MM.1S (cell line): ENCODE measurements at regions not wholly inside any gene's neighbourhood (a gene's known extent, or its start where the extent isn't known, plus 50 kb on each side); places are given as distances from the start of the nearest gene placed in this dataset.

Experiments used
- EZH2 ChIP-seq: fragments of 300-600 bp; sonication (generic); optimal IDR thresholded peaks from 2 replicates; pipeline ENCODE3; 2017; ENCODE audit warnings: low read depth, mild to moderate bottlenecking, antibody characterized with exemption, low read length, mixed read lengths
- TF ChIP-seq, protein P1 (sequence below): fragments of 300-600 bp; sonication (generic); IDR thresholded peaks from 2 replicates; pipeline ENCODE4 v1.5.1; 2016; ENCODE audit warnings: antibody characterized with exemption, low read length, mixed read lengths

DNA sequence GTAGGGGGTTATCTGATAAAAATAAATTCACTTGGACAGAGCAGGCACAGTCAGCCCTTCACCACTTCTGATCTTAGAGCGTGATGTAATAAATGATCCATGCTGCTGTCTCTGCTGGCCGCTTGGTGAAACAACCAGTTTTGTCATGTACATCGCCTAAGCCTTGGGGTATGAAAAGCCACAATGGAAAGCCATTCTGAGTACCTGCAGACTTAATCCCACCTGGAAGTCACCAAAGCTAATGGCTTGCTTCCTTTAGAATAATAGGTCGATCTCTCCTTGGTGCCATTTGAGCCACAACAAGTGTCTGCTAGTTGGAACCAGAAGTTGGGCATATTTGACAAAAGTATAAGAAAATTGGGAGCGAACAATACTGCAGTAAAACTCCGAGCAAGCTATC is 1649.7 kb upstream of the SPRY2 start:
- TF ChIP-seq, protein P1, sequence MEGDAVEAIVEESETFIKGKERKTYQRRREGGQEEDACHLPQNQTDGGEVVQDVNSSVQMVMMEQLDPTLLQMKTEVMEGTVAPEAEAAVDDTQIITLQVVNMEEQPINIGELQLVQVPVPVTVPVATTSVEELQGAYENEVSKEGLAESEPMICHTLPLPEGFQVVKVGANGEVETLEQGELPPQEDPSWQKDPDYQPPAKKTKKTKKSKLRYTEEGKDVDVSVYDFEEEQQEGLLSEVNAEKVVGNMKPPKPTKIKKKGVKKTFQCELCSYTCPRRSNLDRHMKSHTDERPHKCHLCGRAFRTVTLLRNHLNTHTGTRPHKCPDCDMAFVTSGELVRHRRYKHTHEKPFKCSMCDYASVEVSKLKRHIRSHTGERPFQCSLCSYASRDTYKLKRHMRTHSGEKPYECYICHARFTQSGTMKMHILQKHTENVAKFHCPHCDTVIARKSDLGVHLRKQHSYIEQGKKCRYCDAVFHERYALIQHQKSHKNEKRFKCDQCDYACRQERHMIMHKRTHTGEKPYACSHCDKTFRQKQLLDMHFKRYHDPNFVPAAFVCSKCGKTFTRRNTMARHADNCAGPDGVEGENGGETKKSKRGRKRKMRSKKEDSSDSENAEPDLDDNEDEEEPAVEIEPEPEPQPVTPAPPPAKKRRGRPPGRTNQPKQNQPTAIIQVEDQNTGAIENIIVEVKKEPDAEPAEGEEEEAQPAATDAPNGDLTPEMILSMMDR: no peak
- no peak for TF ChIP-seq EZH2
